Skin epidermis (tissue), 12 donors: ENCODE measurements at regions not wholly inside any gene's neighbourhood (a gene's known extent, or its start where the extent isn't known, plus 50 kb on each side); places are given as distances from the start of the nearest gene placed in this dataset.
A peak's percentile ranks its signal among the peaks of the same experiment; 100 is the strongest.

Experiments
- H3K27ac ChIP-seq, 21 experiments: fragments of 200-600 bp; sonication (generic) in 11 of 21; one replicate each; pipeline ENCODE4 v1.5.0; 2020; ENCODE audit warnings: mild to moderate bottlenecking in 3 of 21, inconsistent platforms in 2 of 21, moderate library complexity in 2 of 21
- H3K4me3 ChIP-seq, 7 experiments: fragments of 200-600 bp; sonication (generic) in 2 of 7; one replicate each; pipeline ENCODE4 v1.5.0; 2020; ENCODE audit warnings: inconsistent platforms in 2 of 7, mild to moderate bottlenecking in 2 of 7, moderate library complexity in 1 of 7

- H3K27ac ChIP-seq = peak overlapping the region in 19 of 21 experiments; percentile 7 to 84 (median 72)
Observed at GRCh38 chr1:209398313-209398991, 185.1 kb upstream of the CAMK1G start.

GRCh38 chr1:209399800-209400199 is 183.7 kb upstream of the CAMK1G start:
- H3K27ac ChIP-seq = peak overlapping the region in 14 of 21 experiments; percentile 9 to 84 (median 76)
- H3K4me3 ChIP-seq = no peak overlapping the region

More at GRCh38 chr1:209398313-209398991, 185.1 kb upstream of the CAMK1G start:
- H3K4me3 ChIP-seq = no peak overlapping the region

- H3K27ac ChIP-seq = peak overlapping the region in 7 of 21 experiments; percentile 1 to 84 (median 71)
- no peak overlapping the region for H3K4me3 ChIP-seq
Observed at GRCh38 chr1:209400351-209401220, 182.9 kb upstream of the CAMK1G start.

GRCh38 chr1:209402697-209403096 is 180.8 kb upstream of the CAMK1G start:
- Histone ChIP-seq H3K4me3 (no peak overlapping the region), H3K27ac (peak overlapping the region in 1 of 21 experiments; percentile 32)

GRCh38 chr1:209403921-209404320 is 179.6 kb upstream of the CAMK1G start:
- Histone ChIP-seq H3K4me3 (no peak overlapping the region), H3K27ac (peak overlapping the region in 12 of 21 experiments; percentile 23 to 72 (median 42))

GRCh38 chr1:209404577-209404976 is 178.9 kb upstream of the CAMK1G start:
- Histone ChIP-seq H3K4me3 (no peak overlapping the region), H3K27ac (peak overlapping the region in 10 of 21 experiments; percentile 2 to 72 (median 55))

GRCh38 chr1:209405183-209405814 is 178.2 kb upstream of the CAMK1G start:
- Histone ChIP-seq H3K4me3 (no peak overlapping the region), H3K27ac (peak overlapping the region in 9 of 21 experiments; percentile 2 to 72 (median 54))

- no peak overlapping the region for H3K4me3 ChIP-seq
- peak overlapping the region in 3 of 21 experiments; percentile 16 to 72 (median 58) for H3K27ac ChIP-seq
Observed at GRCh38 chr1:209406168-209406567, 177.3 kb upstream of the CAMK1G start.

- H3K4me3 ChIP-seq = no peak overlapping the region
Observed at GRCh38 chr1:209406595-209406994, 176.9 kb upstream of the CAMK1G start.

GRCh38 chr1:209409780-209410179 is 173.7 kb upstream of the CAMK1G start:
- Histone ChIP-seq H3K4me3 (no peak overlapping the region), H3K27ac (peak overlapping the region in 16 of 21 experiments; percentile 21 to 94 (median 78))

More at GRCh38 chr1:209406595-209406994, 176.9 kb upstream of the CAMK1G start:
- H3K27ac ChIP-seq = peak overlapping the region in 1 of 21 experiments; percentile 72

- Histone ChIP-seq H3K27ac (peak overlapping the region in 20 of 21 experiments; percentile 64 to 94 (median 80)), H3K4me3 (no peak overlapping the region)
Observed at GRCh38 chr1:209411491-209411929, 172.0 kb upstream of the CAMK1G start.

- Histone ChIP-seq H3K4me3 (no peak overlapping the region), H3K27ac (peak overlapping the region in 20 of 21 experiments; percentile 13 to 94 (median 78))
Observed at GRCh38 chr1:209412036-209412435, 171.5 kb upstream of the CAMK1G start.

- H3K27ac ChIP-seq = peak overlapping the region in 20 of 21 experiments; percentile 57 to 94 (median 78)
- H3K4me3 ChIP-seq = no peak overlapping the region
Observed at GRCh38 chr1:209412566-209412965, 170.9 kb upstream of the CAMK1G start.

- Histone ChIP-seq H3K27ac (peak overlapping the region in 20 of 21 experiments; percentile 57 to 94 (median 78)), H3K4me3 (no peak overlapping the region)
Observed at GRCh38 chr1:209413062-209413461, 170.5 kb upstream of the CAMK1G start.

- Histone ChIP-seq H3K27ac (peak overlapping the region in 18 of 21 experiments; percentile 12 to 94 (median 78)), H3K4me3 (no peak overlapping the region)
Observed at GRCh38 chr1:209414803-209415329, 168.6 kb upstream of the CAMK1G start.

GRCh38 chr1:209416039-209416438 is 167.5 kb upstream of the CAMK1G start:
- no peak overlapping the region for H3K4me3 ChIP-seq
- H3K27ac ChIP-seq = peak overlapping the region in 19 of 21 experiments; percentile 18 to 94 (median 70)

GRCh38 chr1:209416716-209417115 is 166.8 kb upstream of the CAMK1G start:
- no peak overlapping the region for H3K4me3 ChIP-seq
- peak overlapping the region in 19 of 21 experiments; percentile 6 to 94 (median 66) for H3K27ac ChIP-seq

GRCh38 chr1:209417761-209418160 is 165.8 kb upstream of the CAMK1G start:
- no peak overlapping the region for H3K4me3 ChIP-seq
- peak overlapping the region in 15 of 21 experiments; percentile 6 to 94 (median 66) for H3K27ac ChIP-seq

GRCh38 chr1:209420276-209420675 is 163.2 kb upstream of the CAMK1G start:
- peak overlapping the region in 18 of 21 experiments; percentile 2 to 94 (median 67) for H3K27ac ChIP-seq

More at GRCh38 chr1:209420276-209420675, 163.2 kb upstream of the CAMK1G start:
- no peak overlapping the region for H3K4me3 ChIP-seq
